Endodermal cell (in vitro differentiated cells): ENCODE measurements at regions not wholly inside any gene's neighbourhood (a gene's known extent, or its start where the extent isn't known, plus 50 kb on each side); places are given as distances from the start of the nearest gene placed in this dataset.

Experiments used
- DNase-seq: peaks from one replicate; pipeline ENCODE4 v3.0.0-alpha.2; 2017
- H3K27ac ChIP-seq: 2 replicates; pipeline ENCODE4 v1.5.1; 2013; ENCODE audit warnings: mild to moderate bottlenecking, low read depth, low read length, moderate library complexity
- H3K27me3 ChIP-seq: 2 replicates; pipeline ENCODE4 v1.6.1; 2013; ENCODE audit warnings: mild to moderate bottlenecking, low read length, moderate library complexity; ENCODE audit not compliant: insufficient read depth, control insufficient read depth, poor library complexity, severe bottlenecking
- H3K36me3 ChIP-seq: 2 replicates; pipeline ENCODE4 v1.7.0; 2013; ENCODE audit warnings: mild to moderate bottlenecking, low read length, moderate library complexity; ENCODE audit not compliant: control insufficient read depth, insufficient read depth
- H3K4me1 ChIP-seq: one replicate; pipeline ENCODE4 v1.7.0; 2013; ENCODE audit warnings: low read length; ENCODE audit not compliant: control insufficient read depth, insufficient read depth
- H3K4me3 ChIP-seq: 2 replicates; pipeline ENCODE4 v1.5.1; 2013; ENCODE audit warnings: mild to moderate bottlenecking, low read length, moderate library complexity
- H3K9ac ChIP-seq: 2 replicates; pipeline ENCODE4 v1.6.1; 2013; ENCODE audit warnings: mild to moderate bottlenecking, low read length, moderate library complexity; ENCODE audit not compliant: poor library complexity, severe bottlenecking; ENCODE audit errors: extremely low read depth
- H3K9me3 ChIP-seq: 2 replicates; pipeline ENCODE4 v1.6.1; 2013; ENCODE audit warnings: mild to moderate bottlenecking, low read length, moderate library complexity; ENCODE audit not compliant: control insufficient read depth
- H3K27ac Mint-ChIP-seq: 2 replicates; pipeline ENCODE4 v1.8.0; 2020; ENCODE audit warnings: mixed read lengths
- H3K27me3 Mint-ChIP-seq: 2 replicates; pipeline ENCODE4 v1.8.0; 2021; ENCODE audit warnings: mild to moderate bottlenecking, mixed read lengths; ENCODE audit not compliant: insufficient read depth
- H3K36me3 Mint-ChIP-seq: 2 replicates; pipeline ENCODE4 v1.8.0; 2020; ENCODE audit warnings: low read depth, mixed read lengths
- H3K4me1 Mint-ChIP-seq: 2 replicates; pipeline ENCODE4 v1.8.0; 2020; ENCODE audit warnings: mixed read lengths
- H3K4me3 Mint-ChIP-seq: 2 replicates; pipeline ENCODE4 v1.8.0; 2020; ENCODE audit warnings: mild to moderate bottlenecking, moderate library complexity, mixed read lengths
- H3K9me3 Mint-ChIP-seq: 2 replicates; pipeline ENCODE4 v1.8.0; 2020; ENCODE audit warnings: mild to moderate bottlenecking, mixed read lengths
- CTCF ChIP-seq: fragments of 200-600 bp; sonication (generic); conservative IDR thresholded peaks from 2 replicates; pipeline ENCODE4 v1.5.0; 2021; ENCODE audit warnings: antibody characterized with exemption, mild to moderate bottlenecking
- WGBS, 2 experiments: methylation state at CpG; one replicate each; pipeline versions ENCODE4 v1.1.5 to v1.1.7; 2013; ENCODE audit warnings: missing lambda C conversion rate in 2 of 2, mixed read lengths in 1 of 2; ENCODE audit not compliant: insufficient coverage in 1 of 2, insufficient read length in 1 of 2; 5-methylcytosine and 5-hydroxymethylcytosine counted together

DNA sequence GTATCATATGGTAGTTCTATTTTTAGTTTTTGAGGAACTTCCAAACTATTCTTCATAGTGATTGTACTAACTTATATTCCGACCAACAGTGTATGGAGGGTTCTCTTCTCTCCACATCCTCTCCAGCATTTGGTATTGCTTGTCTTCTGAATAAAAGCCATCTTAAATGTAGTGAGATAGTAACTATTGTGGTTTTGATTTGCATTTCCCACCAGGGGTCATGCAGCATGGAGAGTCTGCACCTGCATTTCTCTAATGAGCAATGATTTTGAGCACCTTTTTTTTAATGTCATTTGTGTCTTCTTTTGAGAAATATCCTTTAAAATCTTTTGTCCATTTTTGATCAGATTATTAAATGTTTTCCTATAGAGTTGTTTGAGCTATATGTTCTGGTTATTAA, 718.5 kb downstream of the ZBBX start:
- Histone ChIP-seq H3K4me3 (no peak overlapping the region), H3K9me3 (peaks cover 7% of the 10 kb centered on the region), H3K27me3 (no peaks in the 10 kb centered on the region), H3K9ac (no peak overlapping the region), H3K36me3 (no peaks in the 10 kb centered on the region), H3K4me1 (no peaks in the 10 kb centered on the region), H3K27ac (no peak overlapping the region)
- Mint-ChIP-seq H3K9me3 (peaks cover 9% of the 10 kb centered on the region), H3K36me3 (no peaks in the 10 kb centered on the region), H3K4me1 (no peaks in the 10 kb centered on the region), H3K27ac (no peak overlapping the region), H3K4me3 (no peak overlapping the region), H3K27me3 (no peaks in the 10 kb centered on the region)
- 71% methylated on average over 1 of the region's 1 CpG; no CpG with 5 or more reads in 1 of the 2 experiments for WGBS, 2 experiments
- no peak for TF ChIP-seq CTCF
- no peak for DNase-seq

- Histone ChIP-seq H3K27ac (no peak overlapping the region), H3K36me3 (no peaks in the 10 kb centered on the region), H3K4me1 (no peaks in the 10 kb centered on the region), H3K27me3 (no peaks in the 10 kb centered on the region), H3K4me3 (no peak overlapping the region), H3K9ac (no peak overlapping the region), H3K9me3 (peaks cover 10% of the 10 kb centered on the region)
- no peak for DNase-seq
- Mint-ChIP-seq H3K27ac (no peak overlapping the region), H3K4me3 (no peak overlapping the region), H3K9me3 (peaks cover 11% of the 10 kb centered on the region), H3K4me1 (no peaks in the 10 kb centered on the region), H3K36me3 (no peaks in the 10 kb centered on the region), H3K27me3 (no peaks in the 10 kb centered on the region)
- no peak for TF ChIP-seq CTCF
Observed at GRCh38 chr3:166660962-166661361, 719.1 kb downstream of the ZBBX start.

DNA sequence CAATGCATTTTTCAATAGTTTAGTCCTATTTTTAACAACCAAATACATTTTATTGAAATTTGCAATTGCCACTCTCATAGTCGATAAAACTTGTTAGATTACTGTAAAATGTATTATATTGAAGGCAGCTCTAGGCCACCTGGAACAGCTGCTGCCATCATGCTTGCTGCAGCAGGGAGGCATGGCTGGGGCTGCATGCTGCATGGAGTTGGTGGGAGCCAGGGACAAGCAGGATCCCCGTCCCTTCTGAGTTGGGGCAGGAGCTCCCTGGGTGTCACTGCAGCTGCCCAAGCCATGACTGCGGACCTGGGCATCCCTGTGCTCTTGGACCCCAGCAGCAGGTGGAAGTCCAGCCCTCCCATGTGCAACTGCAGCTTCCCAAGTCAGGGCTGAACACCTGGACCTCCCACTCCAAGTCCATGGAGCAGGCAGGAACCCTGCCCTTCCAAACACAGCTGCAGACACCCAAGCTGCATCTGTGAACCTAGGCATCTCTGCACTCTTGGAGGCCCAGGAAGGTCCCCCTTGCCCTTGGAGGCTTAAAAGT, 742.0 kb downstream of the ZBBX start:
- no peaks in the 10 kb centered on the region for H3K4me1 ChIP-seq
- Mint-ChIP-seq H3K27ac (no peak overlapping the region), H3K27me3 (no peaks in the 10 kb centered on the region), H3K4me1 (no peaks in the 10 kb centered on the region), H3K36me3 (no peaks in the 10 kb centered on the region), H3K9me3 (no peaks in the 10 kb centered on the region), H3K4me3 (no peak overlapping the region)
- H3K9ac ChIP-seq: no peak overlapping the region
- no peaks in the 10 kb centered on the region for H3K27me3 ChIP-seq
- H3K9me3 ChIP-seq: peaks cover 5% of the 10 kb centered on the region
- no peaks in the 10 kb centered on the region for H3K36me3 ChIP-seq
- no peak for TF ChIP-seq CTCF
- WGBS, 2 experiments: 92 to 100% methylated on average over 1 to 3 of the region's 3 CpGs
- DNase-seq: no peak
- H3K4me3 ChIP-seq: no peak overlapping the region
- H3K27ac ChIP-seq: no peak overlapping the region
